NCI-H345 treated with DMSO at 0.1 percent for 48 hours (cell line): ENCODE measurements at regions not wholly inside any gene's neighbourhood (a gene's known extent, or its start where the extent isn't known, plus 50 kb on each side); places are given as distances from the start of the nearest gene placed in this dataset.

Source experiments
- DNase-seq: peaks from one replicate; lab custom pipeline; 2025; ENCODE audit not compliant: unreplicated experiment; lab: John Stamatoyannopoulos, UW

GRCh38 chr13:104106705-104107393 lies 1040.6 kb upstream of the SLC10A2 start:
- no peak for DNase-seq

- no peak for DNase-seq
These were observed 1039.5 kb upstream of the SLC10A2 start for GRCh38 chr13:104105418-104106355.

GRCh38 chr13:104099750-104100149 lies 1033.5 kb upstream of the SLC10A2 start:
- no peak for DNase-seq

DNA sequence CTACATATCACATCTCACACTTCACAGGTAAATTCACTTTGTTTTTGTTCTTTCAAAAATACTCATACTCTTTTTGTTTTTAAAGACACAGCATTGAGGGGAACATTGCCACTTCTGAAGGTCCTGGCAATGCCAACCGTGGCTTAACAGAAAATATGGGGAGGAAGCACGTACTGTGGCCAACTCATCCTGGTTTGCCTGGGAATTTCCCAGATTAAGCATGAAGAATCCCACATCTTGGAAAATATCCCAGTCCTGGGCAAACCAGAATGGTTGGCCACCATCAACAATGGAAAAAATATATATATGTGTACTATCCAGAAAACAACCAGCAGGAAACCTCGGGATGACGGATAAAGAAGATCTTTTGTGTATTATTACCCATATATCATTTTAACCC lies 1032.2 kb upstream of the SLC10A2 start:
- DNase-seq, result no peak

- no peak for DNase-seq
These were observed 1020.5 kb upstream of the SLC10A2 start for GRCh38 chr13:104086759-104087158.

GRCh38 chr13:104086210-104086609 lies 1020.0 kb upstream of the SLC10A2 start:
- DNase-seq, result no peak

DNA sequence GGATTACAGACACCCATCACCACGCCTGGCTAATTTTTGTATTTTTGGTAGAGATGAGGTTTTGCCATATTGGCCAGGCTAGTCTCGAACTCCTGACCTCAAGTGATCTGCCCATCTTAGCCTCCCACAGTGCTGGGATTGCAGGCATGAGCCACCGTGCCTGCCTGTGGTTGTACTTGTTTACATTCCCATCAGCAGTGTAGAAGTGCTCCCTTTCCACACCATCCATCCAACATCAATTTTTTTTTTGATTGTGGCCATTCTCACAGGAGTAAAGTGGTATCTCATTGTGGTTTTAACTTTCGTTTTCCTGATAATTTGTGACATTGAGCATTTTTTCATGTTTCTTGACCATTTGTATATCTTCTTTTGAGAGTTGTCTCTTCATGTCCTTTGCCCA lies 1019.4 kb upstream of the SLC10A2 start:
- no peak for DNase-seq

DNA sequence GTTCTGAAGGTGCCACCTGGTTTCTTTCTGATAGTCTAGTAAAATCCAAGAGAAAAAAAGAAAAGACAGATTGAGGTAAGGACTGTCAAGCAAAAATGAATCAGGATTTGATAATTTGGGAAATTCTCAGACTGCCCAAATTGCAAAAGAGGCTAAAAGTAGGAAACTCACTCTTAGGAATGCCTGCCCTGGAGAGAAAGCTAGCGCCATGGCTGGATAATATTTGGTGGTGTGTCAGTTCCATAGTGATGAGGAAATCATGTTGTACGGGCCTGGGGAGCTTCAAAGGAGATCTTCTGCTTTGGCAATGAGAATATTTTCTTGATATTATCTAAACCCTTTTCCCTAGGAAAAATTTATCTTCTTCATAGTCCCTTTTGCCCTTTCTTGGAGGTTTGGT lies 1008.1 kb upstream of the SLC10A2 start:
- no peak for DNase-seq

GRCh38 chr13:104071806-104072205 lies 1005.6 kb upstream of the SLC10A2 start:
- no peak for DNase-seq

GRCh38 chr13:104065328-104065727 lies 999.1 kb upstream of the SLC10A2 start:
- no peak for DNase-seq

DNA sequence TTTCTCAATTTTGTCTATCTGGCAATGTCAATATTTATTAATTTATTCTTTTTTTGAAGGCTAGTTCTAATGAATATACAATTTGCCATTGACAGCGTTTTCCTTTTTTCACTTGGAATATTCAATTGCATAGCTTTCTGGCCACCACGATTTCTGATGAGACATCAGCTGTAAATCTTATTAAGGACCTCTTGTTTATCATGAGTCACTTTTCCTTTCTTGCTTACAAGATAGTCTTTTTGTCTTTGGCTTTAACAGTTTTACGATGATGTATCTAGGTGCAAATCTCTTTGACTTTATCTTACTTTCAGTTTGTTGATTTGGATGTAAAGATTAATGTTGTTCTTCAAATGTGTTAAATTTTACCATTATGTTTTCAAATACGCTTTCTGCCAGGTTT lies 991.6 kb upstream of the SLC10A2 start:
- no peak for DNase-seq

DNA sequence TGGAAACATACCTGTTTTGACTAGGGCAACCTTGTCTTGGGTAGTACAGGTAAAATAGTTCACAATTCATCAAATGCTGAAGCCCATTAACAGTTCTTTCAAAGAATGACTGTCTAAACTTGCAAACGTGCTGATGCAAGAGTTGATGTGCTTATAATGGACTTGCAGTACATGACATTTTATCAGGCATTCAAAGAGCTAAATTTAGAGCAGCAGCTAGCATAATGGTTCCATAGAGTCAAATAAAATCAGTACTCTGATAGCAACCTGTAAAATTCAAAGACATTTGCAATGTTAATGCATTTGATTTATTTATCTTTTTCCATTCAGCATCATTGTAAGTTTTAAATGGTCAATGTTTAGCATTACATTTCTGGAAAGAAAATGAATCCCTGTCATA lies 979.7 kb upstream of the SLC10A2 start:
- DNase-seq, result no peak

GRCh38 chr13:104043184-104043583 lies 977.0 kb upstream of the SLC10A2 start:
- no peak for DNase-seq

DNA sequence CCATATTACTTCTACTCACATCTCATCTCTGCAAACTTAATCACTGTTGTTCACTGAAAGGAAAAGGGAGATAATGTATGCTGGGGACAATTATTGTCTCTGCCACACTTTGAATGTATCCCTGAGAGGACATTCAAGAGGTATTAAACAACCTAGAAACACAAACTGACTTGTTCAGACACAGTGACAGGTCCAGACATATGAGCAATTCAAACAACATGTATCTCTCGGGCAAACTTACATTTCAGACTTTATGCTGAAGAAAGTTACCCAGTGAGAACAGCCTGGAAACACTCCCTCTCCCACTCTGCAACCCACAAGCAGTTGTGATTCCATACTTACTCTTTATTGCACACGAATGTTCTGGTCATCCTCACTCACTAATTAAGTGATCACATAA lies 968.7 kb upstream of the SLC10A2 start:
- DNase-seq, result no peak

DNA sequence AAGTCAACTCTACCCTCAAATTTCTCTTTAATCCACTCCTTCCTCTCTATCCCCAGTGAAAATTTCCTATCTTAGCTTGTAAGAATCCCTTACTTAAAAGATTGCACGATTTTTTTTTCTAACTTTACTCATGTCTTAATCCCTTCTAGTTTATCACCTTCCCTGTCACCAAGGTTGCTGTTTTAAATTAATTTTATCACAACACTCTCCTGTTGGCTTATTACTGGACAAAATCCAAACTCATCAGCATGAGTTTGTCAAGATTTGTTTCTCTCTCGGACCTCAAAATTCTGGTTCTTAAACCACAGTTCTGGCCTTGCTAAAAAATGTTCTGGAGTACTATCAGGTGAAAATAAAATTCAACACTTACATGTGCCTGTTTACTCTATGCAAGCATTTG lies 959.1 kb upstream of the SLC10A2 start:
- no peak for DNase-seq

DNA sequence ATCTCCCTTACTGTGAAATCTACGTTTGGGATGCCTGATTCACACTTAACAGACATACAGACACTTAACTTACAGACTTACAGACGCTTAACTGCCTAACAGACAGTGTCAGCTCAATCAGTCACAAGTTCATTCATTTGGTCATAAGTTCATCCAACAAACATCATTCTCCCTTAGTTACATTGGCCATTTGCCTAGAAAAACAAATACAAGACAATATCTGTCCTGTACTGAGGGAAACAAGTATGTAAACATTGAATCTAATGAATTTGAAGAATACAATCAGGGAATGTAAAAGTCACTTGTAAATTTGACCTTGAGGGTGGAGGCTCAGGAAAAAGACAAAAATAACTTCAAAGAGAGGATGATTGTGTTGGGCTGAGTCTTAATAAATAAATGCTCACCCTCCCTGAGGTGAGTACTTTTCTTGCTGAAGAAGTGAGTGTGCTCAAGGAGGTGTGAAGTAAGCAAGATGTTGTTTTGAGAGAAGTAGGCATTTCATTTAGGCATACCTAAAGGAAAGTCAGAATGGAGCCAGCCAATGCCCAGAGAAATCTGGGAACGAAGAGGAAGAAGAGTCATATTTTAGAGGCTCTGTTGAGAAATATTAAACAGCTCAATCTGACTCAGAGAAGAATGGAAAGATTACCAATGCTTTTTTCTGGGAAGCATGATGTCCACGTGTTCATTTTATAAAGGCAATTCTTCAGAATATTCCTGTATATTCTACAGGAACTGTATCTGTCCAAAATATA lies 958.4 kb upstream of the SLC10A2 start:
- DNase-seq, result no peak

GRCh38 chr13:104021806-104022397 lies 955.7 kb upstream of the SLC10A2 start:
- DNase-seq, result no peak

DNA sequence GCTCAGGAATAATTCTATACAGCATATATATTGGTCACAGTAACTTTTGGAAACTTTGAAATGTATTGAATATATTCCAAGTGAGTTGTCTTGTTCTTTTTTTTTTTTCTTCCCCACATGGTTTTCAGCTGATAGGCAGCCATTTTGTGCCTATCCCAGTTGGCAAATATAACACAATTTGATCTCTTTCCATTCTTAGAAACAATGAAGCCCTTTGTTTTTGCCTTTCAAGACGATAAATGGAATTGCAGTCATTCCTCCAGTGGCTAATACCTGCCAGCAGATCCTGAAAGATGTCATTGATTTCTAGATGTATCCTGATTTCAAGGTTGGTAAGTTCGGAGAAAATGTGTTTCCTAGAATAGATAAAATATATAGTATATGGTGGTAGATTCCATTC lies 951.1 kb upstream of the SLC10A2 start:
- DNase-seq, result no peak

DNA sequence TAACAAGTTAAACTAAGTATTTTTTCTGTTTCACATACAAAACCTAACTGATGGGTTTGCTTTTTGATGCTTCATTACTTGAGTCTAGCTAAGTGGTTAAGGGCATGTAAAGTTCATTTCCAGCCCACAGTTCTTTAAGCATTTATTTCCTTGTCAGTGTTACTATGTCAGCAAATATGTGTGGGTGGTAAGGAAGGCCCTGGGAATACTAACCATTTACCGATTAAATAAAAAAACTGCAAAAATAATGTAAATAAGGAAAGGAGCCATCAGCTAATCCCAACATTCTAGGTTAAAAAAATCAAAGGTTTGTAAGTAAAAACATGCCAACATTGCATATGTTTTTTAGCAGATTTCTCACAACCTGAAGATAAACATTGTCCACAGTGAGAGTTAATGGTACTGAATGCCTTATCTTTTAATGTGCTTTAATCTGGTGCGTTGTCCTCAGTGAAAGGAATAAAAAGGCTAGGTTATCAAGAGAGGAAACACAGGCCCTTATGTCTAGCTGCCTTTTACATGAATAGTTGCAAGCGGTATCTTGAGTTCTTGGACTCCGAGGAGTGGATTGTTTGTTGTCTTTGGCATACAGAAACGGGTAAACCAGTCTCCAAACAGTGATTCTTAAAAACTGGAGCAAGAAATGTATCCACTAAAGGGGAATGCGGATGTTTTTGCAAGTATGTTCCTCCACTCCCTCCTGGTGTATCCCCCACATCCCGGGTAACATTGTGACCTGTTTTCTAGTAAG lies 949.6 kb upstream of the SLC10A2 start:
- DNase-seq, result no peak

DNA sequence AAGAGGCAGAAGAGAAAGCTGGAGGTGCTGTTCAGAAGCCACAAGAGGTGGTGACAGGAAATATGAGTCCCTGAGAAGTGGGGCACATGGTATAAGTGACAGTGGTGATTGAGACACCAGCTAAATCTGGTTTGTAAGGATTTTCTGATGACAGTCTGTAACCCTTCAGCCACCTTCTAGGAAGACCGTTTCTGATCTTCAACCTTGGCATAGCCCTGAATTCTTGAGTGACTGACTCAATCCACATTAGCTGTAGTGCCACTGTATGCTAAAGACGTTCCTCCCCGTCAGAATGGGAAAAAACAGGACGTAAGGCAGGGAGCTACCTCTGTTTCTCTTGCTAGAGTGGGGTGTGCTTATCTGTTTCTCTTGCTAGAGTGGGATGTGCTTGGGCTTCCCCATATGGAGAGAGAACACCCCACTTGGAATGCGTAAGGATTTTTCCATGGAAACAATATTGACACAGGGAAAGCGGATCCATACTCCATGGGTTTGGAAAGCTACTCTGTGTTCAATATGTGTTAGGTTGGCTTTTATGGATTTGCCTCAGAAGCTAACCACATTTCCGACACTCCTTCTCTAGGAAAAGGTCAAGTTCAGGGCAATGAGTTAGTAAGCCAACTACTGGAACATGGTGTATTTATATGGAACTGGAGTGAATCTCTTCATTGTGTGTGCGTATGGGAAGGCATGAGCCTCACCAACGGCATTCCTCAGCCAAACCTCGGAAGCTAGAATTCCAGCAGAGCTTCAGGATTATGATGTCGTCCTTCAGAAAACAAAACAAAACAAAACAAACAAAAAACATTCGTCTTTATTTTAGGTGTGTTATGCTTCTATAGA lies 948.8 kb upstream of the SLC10A2 start:
- no peak for DNase-seq
